Activated CD8-positive, alpha-beta T cell treated with anti-CD3 and anti-CD28 coated beads for 36 hours (primary cell): ENCODE measurements at regions not wholly inside any gene's neighbourhood (a gene's known extent, or its start where the extent isn't known, plus 50 kb on each side); places are given as distances from the start of the nearest gene placed in this dataset.

Experiments used
- ATAC-seq: fragments of 200-7000 bp; cut with Tn5 transposase; one replicate; pipeline ENCODE4 v1.10.0; 2021; ENCODE audit warnings: mild to moderate bottlenecking, moderate library complexity
- CTCF ChIA-PET: fragments of 350-600 bp; sonication (Branson Sonifier 250); formaldehyde crosslinking; loops from one replicate; lab custom pipeline; 2021; ENCODE audit warnings: antibody characterized with exemption; lab: Charles Lee
- POLR2A ChIA-PET: fragments of 350-600 bp; sonication (Branson Sonifier 250); formaldehyde crosslinking; loops from one replicate; lab custom pipeline; 2021; ENCODE audit warnings: antibody characterized with exemption; lab: Charles Lee
- DNase-seq: peaks from one replicate; pipeline ENCODE4 v3.0.0-alpha.2; 2020
- H3K27ac Mint-ChIP-seq: one replicate; pipeline ENCODE4 v1.8.0; 2021; ENCODE audit warnings: mild to moderate bottlenecking, mixed read lengths
- H3K27me3 Mint-ChIP-seq: one replicate; pipeline ENCODE4 v1.8.0; 2021; ENCODE audit warnings: mixed read lengths
- H3K36me3 Mint-ChIP-seq: one replicate; pipeline ENCODE4 v1.8.0; 2021; ENCODE audit warnings: low read depth, mixed read lengths
- H3K4me1 Mint-ChIP-seq: one replicate; pipeline ENCODE4 v1.8.0; 2021; ENCODE audit warnings: low read depth, mixed read lengths
- H3K4me3 Mint-ChIP-seq: one replicate; pipeline ENCODE4 v1.8.0; 2021; ENCODE audit warnings: mild to moderate bottlenecking, moderate library complexity, mixed read lengths
- H3K9me3 Mint-ChIP-seq: one replicate; pipeline ENCODE4 v1.8.0; 2021; ENCODE audit warnings: mixed read lengths
- intact Hi-C: fragments of 100-400 bp; cut with micrococcal nuclease; formaldehyde crosslinking; loops from one replicate; pipeline ENCODE4 v1.10.0; 2022
- TF ChIP-seq, protein P1 (sequence below): fragments of 200-600 bp; IDR thresholded peaks from one replicate; pipeline ENCODE4 v1.8.0; 2022; ENCODE audit warnings: antibody characterized with exemption, mild to moderate bottlenecking

- Mint-ChIP-seq H3K36me3 (no peaks in the 10 kb centered on the region), H3K4me1 (peaks cover 2% of the 10 kb centered on the region), H3K9me3 (peaks cover 2% of the 10 kb centered on the region), H3K27ac (no peak overlapping the region), H3K27me3 (no peaks in the 10 kb centered on the region), H3K4me3 (no peak overlapping the region)
- intact Hi-C loops = no loop called here
- no peak for DNase-seq
- ATAC-seq = no peak
- ChIA-PET CTCF (interaction anchor here (2.1 kb wide), 1 partner anchor 17 kb away, joined by 12 read pairs; no protein-coding TSS in a partner anchor), POLR2A (no interaction called here)
- TF ChIP-seq, protein P1, sequence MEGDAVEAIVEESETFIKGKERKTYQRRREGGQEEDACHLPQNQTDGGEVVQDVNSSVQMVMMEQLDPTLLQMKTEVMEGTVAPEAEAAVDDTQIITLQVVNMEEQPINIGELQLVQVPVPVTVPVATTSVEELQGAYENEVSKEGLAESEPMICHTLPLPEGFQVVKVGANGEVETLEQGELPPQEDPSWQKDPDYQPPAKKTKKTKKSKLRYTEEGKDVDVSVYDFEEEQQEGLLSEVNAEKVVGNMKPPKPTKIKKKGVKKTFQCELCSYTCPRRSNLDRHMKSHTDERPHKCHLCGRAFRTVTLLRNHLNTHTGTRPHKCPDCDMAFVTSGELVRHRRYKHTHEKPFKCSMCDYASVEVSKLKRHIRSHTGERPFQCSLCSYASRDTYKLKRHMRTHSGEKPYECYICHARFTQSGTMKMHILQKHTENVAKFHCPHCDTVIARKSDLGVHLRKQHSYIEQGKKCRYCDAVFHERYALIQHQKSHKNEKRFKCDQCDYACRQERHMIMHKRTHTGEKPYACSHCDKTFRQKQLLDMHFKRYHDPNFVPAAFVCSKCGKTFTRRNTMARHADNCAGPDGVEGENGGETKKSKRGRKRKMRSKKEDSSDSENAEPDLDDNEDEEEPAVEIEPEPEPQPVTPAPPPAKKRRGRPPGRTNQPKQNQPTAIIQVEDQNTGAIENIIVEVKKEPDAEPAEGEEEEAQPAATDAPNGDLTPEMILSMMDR = no peak
Observed at GRCh38 chr11:64466115-64466718, 89.5 kb upstream of the SLC22A11 start.

- Mint-ChIP-seq H3K36me3 (no peaks in the 10 kb centered on the region), H3K9me3 (peaks cover 2% of the 10 kb centered on the region), H3K27me3 (no peaks in the 10 kb centered on the region), H3K27ac (no peak overlapping the region), H3K4me3 (no peak overlapping the region), H3K4me1 (peaks cover 2% of the 10 kb centered on the region)
- TF ChIP-seq, protein P1 = no peak
- ATAC-seq (no peak), DNase-seq (no peak)
- ChIA-PET POLR2A (no interaction called here), CTCF (interaction anchor here (1.6 to 1.9 kb wide), 2 partner anchors 20 to 219 kb away, joined by 5 to 7 read pairs; no protein-coding TSS in a partner anchor)
- intact Hi-C loops = no loop called here
Observed at GRCh38 chr11:64469288-64469687, 86.5 kb upstream of the SLC22A11 start.

GRCh38 chr11:64472593-64473455 is 82.9 kb upstream of the SLC22A11 start:
- H3K9me3 Mint-ChIP-seq = peaks cover 2% of the 10 kb centered on the region
- H3K36me3 Mint-ChIP-seq = no peaks in the 10 kb centered on the region
- DNase-seq = no peak
- intact Hi-C loops = no loop called here
- TF ChIP-seq, protein P1 = no peak
- CTCF ChIA-PET = no interaction called here
- no peak overlapping the region for H3K4me3 Mint-ChIP-seq
- ATAC-seq = no peak
- peaks cover 2% of the 10 kb centered on the region for H3K4me1 Mint-ChIP-seq
- H3K27ac Mint-ChIP-seq = no peak overlapping the region
- peaks cover 2% of the 10 kb centered on the region for H3K27me3 Mint-ChIP-seq
- POLR2A ChIA-PET = no interaction called here

GRCh38 chr11:64474680-64475079 is 81.1 kb upstream of the SLC22A11 start:
- Mint-ChIP-seq H3K27me3 (peaks cover 6% of the 10 kb centered on the region), H3K4me1 (no peaks in the 10 kb centered on the region), H3K36me3 (no peaks in the 10 kb centered on the region), H3K4me3 (no peak overlapping the region), H3K9me3 (peaks cover 2% of the 10 kb centered on the region), H3K27ac (no peak overlapping the region)
- ChIA-PET CTCF (interaction anchor here (0.8 to 1.1 kb wide), 2 partner anchors 26 to 29 kb away, joined by 3 to 5 read pairs; no protein-coding TSS in a partner anchor), POLR2A (no interaction called here)
- ATAC-seq (no peak), DNase-seq (no peak)
- TF ChIP-seq, protein P1 = no peak
- intact Hi-C loops = no loop called here

DNA sequence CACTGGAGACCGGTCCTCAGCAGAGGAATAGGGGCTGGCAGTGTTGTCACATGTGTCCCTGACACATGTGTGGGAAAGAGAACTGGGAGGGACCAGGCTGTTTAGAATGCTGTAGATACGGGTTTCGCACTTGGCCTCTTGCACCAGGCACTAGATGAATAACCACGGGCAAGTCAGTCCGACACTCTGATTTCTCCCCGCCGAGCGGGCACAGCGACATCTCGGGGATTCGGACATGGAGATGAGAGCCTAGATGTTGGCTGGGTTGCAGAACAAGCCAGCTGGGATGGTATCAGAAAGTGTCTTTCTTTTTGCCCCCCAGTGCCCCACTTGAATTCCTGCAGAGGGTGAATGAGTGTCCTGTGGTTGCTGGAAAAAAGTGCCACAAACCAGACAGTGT is 80.6 kb upstream of the SLC22A11 start:
- H3K27me3 Mint-ChIP-seq = peaks cover 6% of the 10 kb centered on the region
- peaks cover 2% of the 10 kb centered on the region for H3K9me3 Mint-ChIP-seq
- H3K4me1 Mint-ChIP-seq = no peaks in the 10 kb centered on the region
- ChIA-PET CTCF (no interaction called here), POLR2A (no interaction called here)
- no peaks in the 10 kb centered on the region for H3K36me3 Mint-ChIP-seq
- intact Hi-C loops = no loop called here
- no peak for ATAC-seq
- TF ChIP-seq, protein P1 = no peak
- no peak overlapping the region for H3K27ac Mint-ChIP-seq
- no peak overlapping the region for H3K4me3 Mint-ChIP-seq
- no peak for DNase-seq
